Astrocyte (in vitro differentiated cells and primary cell): ENCODE measurements at regions not wholly inside any gene's neighbourhood (a gene's known extent, or its start where the extent isn't known, plus 50 kb on each side); places are given as distances from the start of the nearest gene placed in this dataset.

Experiments
- DNase-seq: peaks from one replicate; pipeline ENCODE4 v3.0.0-alpha.2; 2010; ENCODE audit warnings: low read depth
- FAIRE-seq: peaks from 2 replicates; lab custom pipeline; 2011; peaks lifted over from hg19 to GRCh38; lab: Jason Lieb, UNC
- H2AFZ ChIP-seq: 2 replicates; pipeline ENCODE4 v1.6.0; 2012; ENCODE audit warnings: low read depth, low read length, inconsistent platforms
- H3K27ac ChIP-seq: 2 replicates; pipeline ENCODE4 v1.5.1; 2011; ENCODE audit warnings: low read depth, low read length, inconsistent platforms
- H3K27me3 ChIP-seq: 2 replicates; pipeline ENCODE4 v1.6.0; 2011; ENCODE audit warnings: low read length, inconsistent platforms; ENCODE audit not compliant: insufficient read depth
- H3K36me3 ChIP-seq: 2 replicates; pipeline ENCODE4 v1.5.1; 2011; ENCODE audit warnings: low read length, inconsistent platforms; ENCODE audit not compliant: insufficient read depth
- H3K4me1 ChIP-seq: 2 replicates; pipeline ENCODE4 v1.5.1; 2011; ENCODE audit warnings: low read length, inconsistent platforms; ENCODE audit not compliant: insufficient read depth
- H3K4me2 ChIP-seq: 2 replicates; pipeline ENCODE4 v1.6.0; 2012; ENCODE audit warnings: low read length, inconsistent platforms
- H3K4me3 ChIP-seq: 2 replicates; pipeline ENCODE4 v1.5.1; 2011; ENCODE audit warnings: low read depth, mild to moderate bottlenecking, low read length, inconsistent platforms; ENCODE audit not compliant: insufficient read depth
- H3K79me2 ChIP-seq: 2 replicates; pipeline ENCODE4 v1.6.0; 2012; ENCODE audit warnings: mild to moderate bottlenecking, low read length, inconsistent platforms; ENCODE audit not compliant: insufficient read depth
- H3K9ac ChIP-seq: 2 replicates; pipeline ENCODE4 v1.6.0; 2012; ENCODE audit warnings: mild to moderate bottlenecking, low read length, inconsistent platforms
- H3K9me3 ChIP-seq: 2 replicates; pipeline ENCODE4 v1.5.1; 2012; ENCODE audit warnings: low read depth, mild to moderate bottlenecking, low read length, inconsistent platforms; ENCODE audit not compliant: insufficient read depth
- H4K20me1 ChIP-seq: 2 replicates; pipeline ENCODE4 v1.6.0; 2012; ENCODE audit warnings: low read length, inconsistent platforms; ENCODE audit not compliant: insufficient read depth
- H3K27ac Mint-ChIP-seq: one replicate; pipeline ENCODE4 v1.8.0; 2021; ENCODE audit warnings: mild to moderate bottlenecking, mixed read lengths; ENCODE audit not compliant: unreplicated experiment
- H3K27me3 Mint-ChIP-seq: one replicate; pipeline ENCODE4 v1.8.0; 2021; ENCODE audit warnings: low read depth, mixed read lengths; ENCODE audit not compliant: unreplicated experiment
- H3K36me3 Mint-ChIP-seq: one replicate; pipeline ENCODE4 v1.8.0; 2021; ENCODE audit warnings: low read depth, mixed read lengths; ENCODE audit not compliant: unreplicated experiment
- H3K4me1 Mint-ChIP-seq: one replicate; pipeline ENCODE4 v1.8.0; 2021; ENCODE audit warnings: low read depth, mixed read lengths; ENCODE audit not compliant: unreplicated experiment
- H3K4me3 Mint-ChIP-seq: one replicate; pipeline ENCODE4 v1.8.0; 2021; ENCODE audit warnings: mild to moderate bottlenecking, moderate library complexity, mixed read lengths; ENCODE audit not compliant: unreplicated experiment
- H3K9me3 Mint-ChIP-seq: one replicate; pipeline ENCODE4 v1.8.0; 2021; ENCODE audit warnings: mild to moderate bottlenecking, mixed read lengths; ENCODE audit not compliant: unreplicated experiment
- CTCF ChIP-seq: IDR thresholded peaks from 2 replicates; pipeline ENCODE4 v1.5.1; 2011; ENCODE audit warnings: low read depth, mild to moderate bottlenecking, inconsistent platforms, low read length, moderate library complexity; ENCODE audit not compliant: insufficient read depth
- EZH2 ChIP-seq: IDR thresholded peaks from 2 replicates; pipeline ENCODE4 v1.6.1; 2012; ENCODE audit warnings: mild to moderate bottlenecking, low read length, inconsistent platforms; ENCODE audit not compliant: insufficient read depth

GRCh38 chr1:38571726-38572125 is 287.8 kb downstream of the RRAGC start:
- no peak overlapping the region for H2AFZ ChIP-seq
- FAIRE-seq, result no peak
- H3K27me3 ChIP-seq, result peaks cover 8% of the 10 kb centered on the region
- Mint-ChIP-seq H3K9me3 (no peaks in the 10 kb centered on the region), H3K4me1 (no peaks in the 10 kb centered on the region), H3K27ac (no peak overlapping the region), H3K4me3 (no peak overlapping the region), H3K27me3 (peaks cover 71% of the 10 kb centered on the region), H3K36me3 (no peaks in the 10 kb centered on the region)
- no peaks in the 10 kb centered on the region for H3K4me1 ChIP-seq
- no peak overlapping the region for H3K4me2 ChIP-seq
- H3K27ac ChIP-seq, result no peak overlapping the region
- TF ChIP-seq CTCF (no peak), EZH2 (no peak)
- H3K79me2 ChIP-seq, result no peaks in the 10 kb centered on the region
- H3K9ac ChIP-seq, result no peak overlapping the region
- H3K9me3 ChIP-seq, result no peaks in the 10 kb centered on the region
- no peaks in the 10 kb centered on the region for H3K36me3 ChIP-seq
- no peak overlapping the region for H3K4me3 ChIP-seq
- H4K20me1 ChIP-seq, result no peaks in the 10 kb centered on the region
- DNase-seq, result no peak

GRCh38 chr1:38570657-38570975 is 289.0 kb downstream of the RRAGC start:
- no peak overlapping the region for H2AFZ ChIP-seq
- H3K36me3 ChIP-seq, result no peaks in the 10 kb centered on the region
- no peaks in the 10 kb centered on the region for H3K4me1 ChIP-seq
- no peak overlapping the region for H3K27ac ChIP-seq
- peaks cover 70% of the 10 kb centered on the region for H3K27me3 Mint-ChIP-seq
- H3K9me3 Mint-ChIP-seq, result no peaks in the 10 kb centered on the region
- no peak for TF ChIP-seq CTCF
- no peak for TF ChIP-seq EZH2
- no peak overlapping the region for H3K9ac ChIP-seq
- H3K4me3 Mint-ChIP-seq, result no peak overlapping the region
- DNase-seq, result no peak
- H3K4me3 ChIP-seq, result no peak overlapping the region
- no peaks in the 10 kb centered on the region for H3K4me1 Mint-ChIP-seq
- H3K36me3 Mint-ChIP-seq, result no peaks in the 10 kb centered on the region
- peaks cover 8% of the 10 kb centered on the region for H3K27me3 ChIP-seq
- H3K4me2 ChIP-seq, result no peak overlapping the region
- FAIRE-seq, result no peak
- no peaks in the 10 kb centered on the region for H4K20me1 ChIP-seq
- H3K9me3 ChIP-seq, result no peaks in the 10 kb centered on the region
- no peaks in the 10 kb centered on the region for H3K79me2 ChIP-seq
- H3K27ac Mint-ChIP-seq, result no peak overlapping the region

- no peak overlapping the region for H3K27ac Mint-ChIP-seq
- H3K36me3 ChIP-seq, result no peaks in the 10 kb centered on the region
- H2AFZ ChIP-seq, result no peak overlapping the region
- TF ChIP-seq EZH2 (no peak), CTCF (no peak)
- peaks cover 10% of the 10 kb centered on the region for H3K27me3 ChIP-seq
- no peaks in the 10 kb centered on the region for H3K4me1 Mint-ChIP-seq
- H3K9ac ChIP-seq, result no peak overlapping the region
- FAIRE-seq (no peak), DNase-seq (no peak)
- H4K20me1 ChIP-seq, result no peaks in the 10 kb centered on the region
- H3K4me2 ChIP-seq, result no peak overlapping the region
- no peaks in the 10 kb centered on the region for H3K9me3 ChIP-seq
- H3K4me3 Mint-ChIP-seq, result no peak overlapping the region
- H3K9me3 Mint-ChIP-seq, result no peaks in the 10 kb centered on the region
- no peaks in the 10 kb centered on the region for H3K79me2 ChIP-seq
- H3K27me3 Mint-ChIP-seq, result peaks cover 71% of the 10 kb centered on the region
- H3K4me3 ChIP-seq, result no peak overlapping the region
- H3K27ac ChIP-seq, result no peak overlapping the region
- no peaks in the 10 kb centered on the region for H3K36me3 Mint-ChIP-seq
- H3K4me1 ChIP-seq, result no peaks in the 10 kb centered on the region
These were observed 289.5 kb downstream of the RRAGC start for GRCh38 chr1:38569932-38570656.
